ENCODE measurements at regions not wholly inside any gene's neighbourhood (a gene's known extent, or its start where the extent isn't known, plus 50 kb on each side); places are given as distances from the start of the nearest gene placed in this dataset.

- no peak for TF ChIP-seq CTCF (IDR thresholded peaks at IDR 0.05)
- no peak for TF ChIP-seq POLR2AphosphoS5 (IDR thresholded peaks at IDR 0.05)
Observed at GRCh38 chrX:116823677-116824076, 360.9 kb upstream of the CT83 start.
